ENCODE measurements at regions not wholly inside any gene's neighbourhood (a gene's known extent, or its start where the extent isn't known, plus 50 kb on each side); places are given as distances from the start of the nearest gene placed in this dataset.

- peaks cover 18% of the 10 kb centered on the region for H3K4me1 Mint-ChIP-seq
- Histone ChIP-seq H3K27ac (ENCODE audit: low read length in 2 of 2) (no peak overlapping the region), H3K27me3 (replicated peaks in 1 of 4; ENCODE audit: control extremely low read depth in 1 of 4, control insufficient read depth in 3 of 4, insufficient read depth in 4 of 4, low read length in 3 of 4) (no peaks in the 10 kb centered on the region), H3K4me3 (ENCODE audit: control extremely low read depth in 1 of 5, extremely low read depth in 1 of 5, insufficient read depth in 1 of 5, low read depth in 2 of 5, low read length in 4 of 5) (no peak overlapping the region), H3K4me2 (replicated peaks; ENCODE audit: low read depth, low read length, poor library complexity, severe bottlenecking) (peak overlapping the region; percentile 7), H2AFZ (ENCODE audit: insufficient read depth, low read depth, low read length, poor library complexity, severe bottlenecking) (no peak overlapping the region), H3K79me2 (ENCODE audit: control insufficient read depth, insufficient read depth, low read length) (no peaks in the 10 kb centered on the region), H4K20me1 (ENCODE audit: control insufficient read depth, insufficient read depth, low read length, poor library complexity, severe bottlenecking) (no peaks in the 10 kb centered on the region), H3K9ac (ENCODE audit: low read length) (no peak overlapping the region), H3K9me3 (ENCODE audit: control extremely low read depth in 1 of 3, control insufficient read depth in 2 of 3, insufficient read depth in 1 of 3, low read length in 2 of 3) (no peaks in the 10 kb centered on the region), H3K4me1 (ENCODE audit: control insufficient read depth in 2 of 2, insufficient read depth in 2 of 2, low read length in 2 of 2) (peaks cover 8 to 9% of the 10 kb centered on the region in 2 donors), H3K36me3 (replicated peaks in 1 of 2; ENCODE audit: control extremely low read depth in 1 of 2, control insufficient read depth in 1 of 2, extremely low read depth in 1 of 2, insufficient read depth in 2 of 2, low read length in 1 of 2) (no peaks in the 10 kb centered on the region)
- H3K27me3 Mint-ChIP-seq = no peaks in the 10 kb centered on the region
- ATAC-seq (ENCODE audit: low read depth) (peak; percentile 53), DNase-seq (peak; percentile 9)
- no CpG with 5 or more reads among the region's 9 CpGs for WGBS (ENCODE audit: insufficient coverage)
- H3K4me3 Mint-ChIP-seq = no peak overlapping the region
- POLR2A ChIA-PET = interaction anchor here (0.5 kb wide), 1 partner anchor 1357 kb away, joined by 3 read pairs; no protein-coding TSS in a partner anchor
- intact Hi-C loops (cut with micrococcal nuclease) = no loop called here
- TF ChIP-seq CTCF (IDR thresholded peaks at IDR 0.05) (no peak), EZH2 (IDR thresholded peaks at IDR 0.05; ENCODE audit: borderline replicate concordance, insufficient read depth, low read depth, low read length, poor library complexity, severe bottlenecking) (no peak)
- no peak overlapping the region for H3K27ac Mint-ChIP-seq
- H3K9me3 Mint-ChIP-seq (ENCODE audit: insufficient read depth) = no peaks in the 10 kb centered on the region
- CTCF ChIA-PET = no interaction called here
These were observed 277.7 kb downstream of the ADGB start for GRCh38 chr6:146876271-146877151.

All from B cell (primary cell).